ENCODE measurements at regions not wholly inside any gene's neighbourhood (a gene's known extent, or its start where the extent isn't known, plus 50 kb on each side); places are given as distances from the start of the nearest gene placed in this dataset.

DNA sequence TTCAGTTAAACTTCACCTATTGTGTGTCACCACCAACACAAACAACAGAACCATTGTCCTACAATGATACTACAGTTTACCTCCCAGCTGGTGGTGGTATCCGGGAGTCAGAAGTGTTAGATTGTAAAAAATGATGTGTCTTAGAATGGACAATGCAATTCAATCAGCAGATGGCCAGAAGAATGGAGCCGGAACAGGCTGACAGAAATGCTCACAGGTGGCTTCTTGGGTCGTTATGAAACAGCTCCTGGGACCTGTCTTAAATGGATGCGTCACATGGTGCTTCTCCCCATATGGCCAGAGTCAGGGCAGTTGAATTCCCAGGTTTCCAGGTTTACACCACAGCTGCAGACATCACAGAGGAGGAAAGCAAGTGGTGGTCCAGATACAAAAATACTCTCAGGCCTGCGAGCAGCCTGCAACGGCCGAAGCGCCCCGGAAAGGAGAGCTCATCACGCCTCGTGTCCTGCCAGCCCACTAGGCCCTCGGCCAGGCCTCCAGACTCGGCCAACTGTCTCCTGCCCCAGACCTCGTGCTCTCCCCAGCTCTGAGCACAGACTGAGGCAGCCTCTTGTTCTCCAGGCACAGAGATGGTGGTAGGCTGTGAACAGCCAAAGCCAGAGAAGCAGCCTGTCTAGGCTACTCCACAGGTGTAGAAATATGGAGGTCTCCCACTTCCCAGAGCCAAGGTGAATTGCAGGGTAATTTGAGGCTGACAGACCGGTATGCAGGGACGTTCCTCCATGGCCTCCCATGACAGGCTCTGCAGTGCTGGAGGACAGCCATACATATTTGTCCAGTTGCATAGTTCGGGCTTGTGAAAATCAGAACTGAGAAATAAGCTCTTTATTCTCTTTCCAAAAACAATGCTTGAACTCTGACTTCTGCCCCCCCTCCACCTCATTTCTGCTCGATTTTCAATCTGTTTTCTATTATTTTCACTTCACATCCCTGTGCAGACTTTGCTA is 98.5 kb upstream of the SPATA31C2 start:
- TF ChIP-seq, protein P1, sequence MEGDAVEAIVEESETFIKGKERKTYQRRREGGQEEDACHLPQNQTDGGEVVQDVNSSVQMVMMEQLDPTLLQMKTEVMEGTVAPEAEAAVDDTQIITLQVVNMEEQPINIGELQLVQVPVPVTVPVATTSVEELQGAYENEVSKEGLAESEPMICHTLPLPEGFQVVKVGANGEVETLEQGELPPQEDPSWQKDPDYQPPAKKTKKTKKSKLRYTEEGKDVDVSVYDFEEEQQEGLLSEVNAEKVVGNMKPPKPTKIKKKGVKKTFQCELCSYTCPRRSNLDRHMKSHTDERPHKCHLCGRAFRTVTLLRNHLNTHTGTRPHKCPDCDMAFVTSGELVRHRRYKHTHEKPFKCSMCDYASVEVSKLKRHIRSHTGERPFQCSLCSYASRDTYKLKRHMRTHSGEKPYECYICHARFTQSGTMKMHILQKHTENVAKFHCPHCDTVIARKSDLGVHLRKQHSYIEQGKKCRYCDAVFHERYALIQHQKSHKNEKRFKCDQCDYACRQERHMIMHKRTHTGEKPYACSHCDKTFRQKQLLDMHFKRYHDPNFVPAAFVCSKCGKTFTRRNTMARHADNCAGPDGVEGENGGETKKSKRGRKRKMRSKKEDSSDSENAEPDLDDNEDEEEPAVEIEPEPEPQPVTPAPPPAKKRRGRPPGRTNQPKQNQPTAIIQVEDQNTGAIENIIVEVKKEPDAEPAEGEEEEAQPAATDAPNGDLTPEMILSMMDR (IDR thresholded peaks at IDR 0.05; ENCODE audit: borderline replicate concordance, extremely low read depth, low read length, poor library complexity, severe bottlenecking) = no peak
- TF ChIP-seq EZH2 (IDR thresholded peaks at IDR 0.05; ENCODE audit: borderline replicate concordance, low read depth, low read length, severe bottlenecking) = no peak

Data from DND-41 (cell line).